Ovary (tissue), 7 donors: ENCODE measurements at regions not wholly inside any gene's neighbourhood (a gene's known extent, or its start where the extent isn't known, plus 50 kb on each side); places are given as distances from the start of the nearest gene placed in this dataset.

Experiments
- DNase-seq, 5 donors: peaks; one replicate each; pipeline ENCODE4 v3.0.0-alpha.2; 2019 to 2020
- H3K27ac ChIP-seq, 2 donors: fragments of 200-600 bp; one replicate each; pipeline versions ENCODE4 v1.5.1 to v1.8.0; 2019 to 2022
- H3K27me3 ChIP-seq: fragments of 200-600 bp; one replicate; pipeline ENCODE4 v1.8.0; 2022
- H3K36me3 ChIP-seq: fragments of 200-600 bp; sonication (generic); one replicate; pipeline ENCODE4 v1.5.1; 2019
- H3K4me1 ChIP-seq: one replicate; pipeline ENCODE4 v1.8.1; 2013; ENCODE audit warnings: mild to moderate bottlenecking, moderate library complexity; ENCODE audit not compliant: insufficient read depth
- H3K4me3 ChIP-seq: fragments of 200-600 bp; sonication (generic); one replicate; pipeline ENCODE4 v1.5.1; 2017
- H3K9me3 ChIP-seq, 2 donors: fragments of 200-600 bp in 1 of 2; sonication (generic) in 1 of 2; one replicate each; pipeline versions ENCODE4 v1.5.1 to v1.8.1; 2013 to 2019; ENCODE audit warnings: mild to moderate bottlenecking in 1 of 2, moderate library complexity in 1 of 2
- EP300 ChIP-seq: sonication (generic); formaldehyde crosslinking; IDR thresholded peaks from one replicate; pipeline ENCODE4 v1.6.1; 2017; ENCODE audit warnings: antibody characterized with exemption
- POLR2A ChIP-seq: fragments of 450-650 bp; IDR thresholded peaks from one replicate; pipeline ENCODE4 v1.6.1; 2017; ENCODE audit warnings: antibody characterized with exemption, mild to moderate bottlenecking, moderate library complexity
- WGBS, 3 donors: extraction: QIAGEN DNeasy Blood & Tissue Kit in 1 of 3; methylation state at CpG; one replicate each; pipeline versions ENCODE4 v1.1.5 to v1.1.7; 2013 to 2017; 5-methylcytosine and 5-hydroxymethylcytosine counted together
- intact Hi-C, 4 donors: fragments of 100-400 bp; cut with DNase I; formaldehyde crosslinking; loops; one replicate each; pipeline versions ENCODE4 v1.11.0 to v1.15.1; 2022 to 2023
- TF ChIP-seq, protein P1 (sequence below), 3 donors: fragments of 450-650 bp in 2 of 3; fragments of 200-600 bp in 1 of 3; IDR thresholded peaks; one replicate each; pipeline versions ENCODE4 v1.5.1 to v1.8.0; 2016 to 2022; ENCODE audit warnings: antibody characterized with exemption in 3 of 3, mild to moderate bottlenecking in 1 of 3
- donor health status: DM: no; HTN: no; CAD: no; lungs with moderate emphysema.
- donor health status: DM: no; HTN: no; CAD: no.
- donor health status: Bipolar disorder and iron deficiency.
- donor health status: DM: no; HTN: no; CAD: no.
- donor health status: DM: yes; HTN: yes; CAD: no.

DNA sequence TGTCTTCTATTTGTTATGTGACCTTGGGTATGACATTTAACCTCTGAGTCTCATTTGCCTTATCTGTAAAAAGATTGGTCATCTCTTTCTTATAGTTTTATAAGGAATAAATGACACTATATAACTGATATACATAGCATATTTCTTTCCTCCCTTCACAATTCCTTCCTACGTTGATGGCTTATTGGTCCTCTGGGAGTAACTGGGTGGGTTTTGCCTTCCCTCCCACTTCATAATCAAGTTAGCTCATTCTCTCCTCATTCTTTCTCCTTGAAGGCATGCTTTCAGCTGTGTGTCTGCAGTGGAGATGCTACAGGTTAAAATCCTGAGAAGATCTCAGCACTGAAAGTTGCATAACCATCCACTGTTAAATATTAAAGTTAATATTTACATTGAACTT lies 382.4 kb downstream of the TMEM38B start:
- no peak for DNase-seq
- intact Hi-C loops, result no loop called here
- Histone ChIP-seq H3K27ac (no peak overlapping the region), H3K36me3 (no peaks in the 10 kb centered on the region), H3K4me3 (no peak overlapping the region), H3K27me3 (no peaks in the 10 kb centered on the region), H3K4me1 (no peaks in the 10 kb centered on the region), H3K9me3 (no peaks in the 10 kb centered on the region)
- TF ChIP-seq EP300 (no peak), POLR2A (no peak)
- TF ChIP-seq, protein P1, sequence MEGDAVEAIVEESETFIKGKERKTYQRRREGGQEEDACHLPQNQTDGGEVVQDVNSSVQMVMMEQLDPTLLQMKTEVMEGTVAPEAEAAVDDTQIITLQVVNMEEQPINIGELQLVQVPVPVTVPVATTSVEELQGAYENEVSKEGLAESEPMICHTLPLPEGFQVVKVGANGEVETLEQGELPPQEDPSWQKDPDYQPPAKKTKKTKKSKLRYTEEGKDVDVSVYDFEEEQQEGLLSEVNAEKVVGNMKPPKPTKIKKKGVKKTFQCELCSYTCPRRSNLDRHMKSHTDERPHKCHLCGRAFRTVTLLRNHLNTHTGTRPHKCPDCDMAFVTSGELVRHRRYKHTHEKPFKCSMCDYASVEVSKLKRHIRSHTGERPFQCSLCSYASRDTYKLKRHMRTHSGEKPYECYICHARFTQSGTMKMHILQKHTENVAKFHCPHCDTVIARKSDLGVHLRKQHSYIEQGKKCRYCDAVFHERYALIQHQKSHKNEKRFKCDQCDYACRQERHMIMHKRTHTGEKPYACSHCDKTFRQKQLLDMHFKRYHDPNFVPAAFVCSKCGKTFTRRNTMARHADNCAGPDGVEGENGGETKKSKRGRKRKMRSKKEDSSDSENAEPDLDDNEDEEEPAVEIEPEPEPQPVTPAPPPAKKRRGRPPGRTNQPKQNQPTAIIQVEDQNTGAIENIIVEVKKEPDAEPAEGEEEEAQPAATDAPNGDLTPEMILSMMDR (IDR thresholded peaks at IDR 0.05), result no peak
- WGBS, 3 donors, result 31 to 69% (median 68%) methylated on average over 1 of the region's 1 CpG

DNA sequence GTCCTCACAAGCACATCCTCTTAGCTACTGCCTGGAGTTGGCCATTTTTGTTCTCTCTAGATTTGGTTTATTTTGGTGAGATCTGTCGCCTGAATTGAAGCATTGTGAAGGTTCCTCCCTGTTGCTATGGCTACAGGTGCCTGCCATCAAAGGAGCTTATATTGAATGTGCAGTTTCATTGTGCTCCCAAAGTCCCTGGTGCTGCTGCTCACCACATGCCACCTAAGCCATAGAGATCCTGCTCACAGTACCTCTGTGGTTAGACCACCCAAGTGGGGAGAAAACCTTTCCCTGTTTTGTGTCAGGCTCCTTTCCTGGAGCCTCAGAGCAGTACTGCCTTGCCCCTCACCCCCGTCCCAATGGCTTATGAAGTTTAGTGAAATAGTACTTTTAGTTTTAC lies 383.4 kb downstream of the TMEM38B start:
- Histone ChIP-seq H3K36me3 (no peaks in the 10 kb centered on the region), H3K9me3 (no peaks in the 10 kb centered on the region), H3K4me1 (no peaks in the 10 kb centered on the region), H3K27me3 (no peaks in the 10 kb centered on the region), H3K4me3 (no peak overlapping the region), H3K27ac (no peak overlapping the region)
- intact Hi-C loops, result no loop called here
- 80 to 90% (median 82%) methylated on average over 2 of the region's 2 CpGs for WGBS, 3 donors
- DNase-seq, result no peak
- TF ChIP-seq EP300 (no peak), POLR2A (no peak)
- TF ChIP-seq, protein P1 (IDR thresholded peaks at IDR 0.05), result no peak

DNA sequence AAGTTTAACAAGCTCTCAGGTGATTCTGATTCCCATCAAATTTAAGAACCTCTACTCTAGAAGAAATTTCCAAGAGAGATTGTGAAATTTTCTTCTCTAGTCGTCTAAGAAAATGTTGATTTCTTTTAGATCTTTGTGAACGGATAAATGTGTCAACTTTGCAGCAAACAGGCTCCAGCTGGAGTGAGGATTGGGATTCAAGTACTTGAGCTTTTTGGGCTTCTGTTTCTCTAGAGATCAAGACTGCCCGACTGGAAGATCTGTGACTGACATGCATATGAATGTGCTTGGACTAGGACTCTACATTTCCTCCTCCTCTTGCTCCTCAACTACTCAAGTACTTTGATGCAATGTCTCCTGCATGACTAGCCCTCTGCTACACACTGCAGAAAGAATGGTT lies 388.3 kb downstream of the TMEM38B start:
- no peak for DNase-seq
- intact Hi-C loops, result no loop called here
- H3K4me3 ChIP-seq, result no peak overlapping the region
- no peaks in the 10 kb centered on the region for H3K9me3 ChIP-seq
- 35 to 58% (median 47%) methylated on average over 3 of the region's 3 CpGs for WGBS, 3 donors
- no peaks in the 10 kb centered on the region for H3K27me3 ChIP-seq
- no peak overlapping the region for H3K27ac ChIP-seq
- H3K36me3 ChIP-seq, result no peaks in the 10 kb centered on the region
- TF ChIP-seq POLR2A (no peak), EP300 (no peak)
- TF ChIP-seq, protein P1 (IDR thresholded peaks at IDR 0.05), result no peak
- no peaks in the 10 kb centered on the region for H3K4me1 ChIP-seq

DNA sequence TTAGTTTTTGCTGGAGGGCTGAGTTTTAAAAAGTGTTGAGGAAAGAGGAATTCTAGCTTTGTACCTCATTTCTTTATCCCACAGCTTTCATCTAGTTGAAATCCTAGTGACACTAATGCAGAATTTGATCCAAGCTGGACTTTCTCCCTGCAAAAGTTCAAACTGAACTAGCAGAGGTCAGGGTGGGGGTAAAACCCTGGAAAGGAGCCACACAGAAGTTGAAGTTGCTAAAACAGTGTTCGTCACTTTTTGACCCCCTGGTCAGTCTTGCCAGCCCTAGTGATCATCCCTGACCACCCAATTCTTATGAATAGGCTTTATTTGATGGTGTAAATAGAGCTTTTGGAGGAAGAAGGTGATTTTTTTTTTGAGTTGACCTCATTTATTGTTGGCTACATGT lies 390.4 kb downstream of the TMEM38B start:
- intact Hi-C loops, result no loop called here
- H3K36me3 ChIP-seq, result no peaks in the 10 kb centered on the region
- TF ChIP-seq POLR2A (no peak), EP300 (no peak)
- TF ChIP-seq, protein P1 (IDR thresholded peaks at IDR 0.05), result no peak
- no peak for DNase-seq
- no peaks in the 10 kb centered on the region for H3K27me3 ChIP-seq
- 37 to 50% (median 39%) methylated on average over 1 of the region's 1 CpG for WGBS, 3 donors
- H3K4me1 ChIP-seq, result no peaks in the 10 kb centered on the region
- H3K9me3 ChIP-seq, result no peaks in the 10 kb centered on the region
- no peak overlapping the region for H3K4me3 ChIP-seq
- H3K27ac ChIP-seq, result no peak overlapping the region

DNA sequence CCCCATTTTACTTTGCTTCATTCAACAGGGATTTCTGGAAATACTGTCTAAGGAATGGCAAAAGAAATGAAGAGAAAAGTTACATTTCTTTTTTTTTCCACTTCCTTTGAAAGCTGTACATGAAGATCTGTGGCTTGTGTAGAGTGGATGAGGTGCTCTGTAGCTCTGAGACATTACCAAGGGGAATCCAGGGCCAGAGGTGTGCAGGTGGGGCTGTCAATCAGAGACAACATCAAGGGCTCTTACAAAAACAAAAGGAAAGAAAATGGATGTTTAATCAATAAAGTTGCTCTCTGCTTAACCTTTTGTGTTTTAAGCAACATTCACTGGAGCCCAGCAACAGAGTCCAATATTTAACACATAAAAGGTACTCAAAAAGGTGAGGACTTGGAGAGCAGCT lies 391.1 kb downstream of the TMEM38B start:
- TF ChIP-seq EP300, result no peak
- no peak for TF ChIP-seq POLR2A
- TF ChIP-seq, protein P1 (IDR thresholded peaks at IDR 0.05), result no peak
- DNase-seq, result no peak
- Histone ChIP-seq H3K27me3 (no peaks in the 10 kb centered on the region), H3K4me1 (no peaks in the 10 kb centered on the region), H3K9me3 (no peaks in the 10 kb centered on the region), H3K27ac (no peak overlapping the region), H3K4me3 (no peak overlapping the region), H3K36me3 (no peaks in the 10 kb centered on the region)
- intact Hi-C loops, result no loop called here
